ENCODE measurements at regions not wholly inside any gene's neighbourhood (a gene's known extent, or its start where the extent isn't known, plus 50 kb on each side); places are given as distances from the start of the nearest gene placed in this dataset.

- Histone ChIP-seq H3K79me2 (ENCODE audit: control insufficient read depth, insufficient read depth, low read length) (no peaks in the 10 kb centered on the region), H3K36me3 (ENCODE audit: control insufficient read depth, insufficient read depth, low read length) (no peaks in the 10 kb centered on the region), H3K4me1 (replicated peaks in 1 of 2; ENCODE audit: control insufficient read depth in 2 of 2, insufficient read depth in 2 of 2, low read length in 2 of 2) (peaks cover 0 to 7% of the 10 kb centered on the region in 2 experiments; a peak in 2 of 5 replicates), H3K4me3 (no peak overlapping the region), H3K9ac (ENCODE audit: insufficient read depth in 1 of 2, low read depth in 2 of 2, low read length in 2 of 2) (no peak overlapping the region), H3K27me3 (ENCODE audit: control insufficient read depth in 2 of 2, insufficient read depth in 2 of 2, low read length in 2 of 2) (no peaks in the 10 kb centered on the region), H3K9me1 (ENCODE audit: control insufficient read depth, insufficient read depth, low read length) (no peaks in the 10 kb centered on the region), H3K27ac (ENCODE audit: extremely low read depth, low read depth, low read length) (no peak overlapping the region), H2AFZ (ENCODE audit: low read depth, low read length) (no peak overlapping the region), H4K20me1 (replicated peaks; ENCODE audit: control insufficient read depth, insufficient read depth, low read length) (no peaks in the 10 kb centered on the region), H3K9me3 (replicated peaks; ENCODE audit: control insufficient read depth, insufficient read depth, low read depth, low read length) (no peaks in the 10 kb centered on the region), H3K4me2 (ENCODE audit: insufficient read depth, low read length) (no peak overlapping the region)
- TF ChIP-seq MAX (CRISPR knock-in tag; IDR thresholded peaks at IDR 0.05) = no peak
- TF ChIP-seq, protein P1, sequence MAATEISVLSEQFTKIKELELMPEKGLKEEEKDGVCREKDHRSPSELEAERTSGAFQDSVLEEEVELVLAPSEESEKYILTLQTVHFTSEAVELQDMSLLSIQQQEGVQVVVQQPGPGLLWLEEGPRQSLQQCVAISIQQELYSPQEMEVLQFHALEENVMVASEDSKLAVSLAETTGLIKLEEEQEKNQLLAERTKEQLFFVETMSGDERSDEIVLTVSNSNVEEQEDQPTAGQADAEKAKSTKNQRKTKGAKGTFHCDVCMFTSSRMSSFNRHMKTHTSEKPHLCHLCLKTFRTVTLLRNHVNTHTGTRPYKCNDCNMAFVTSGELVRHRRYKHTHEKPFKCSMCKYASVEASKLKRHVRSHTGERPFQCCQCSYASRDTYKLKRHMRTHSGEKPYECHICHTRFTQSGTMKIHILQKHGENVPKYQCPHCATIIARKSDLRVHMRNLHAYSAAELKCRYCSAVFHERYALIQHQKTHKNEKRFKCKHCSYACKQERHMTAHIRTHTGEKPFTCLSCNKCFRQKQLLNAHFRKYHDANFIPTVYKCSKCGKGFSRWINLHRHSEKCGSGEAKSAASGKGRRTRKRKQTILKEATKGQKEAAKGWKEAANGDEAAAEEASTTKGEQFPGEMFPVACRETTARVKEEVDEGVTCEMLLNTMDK (IDR thresholded peaks at IDR 0.05; ENCODE audit: borderline replicate concordance, insufficient read depth, low read depth, low read length, poor library complexity, severe bottlenecking) = no peak
- 0 out of 2 replicates have a peak, but pooled peaks have one; percentile 11 for TF ChIP-seq ETV1 (tag; conservative IDR thresholded peaks at IDR 0.05; ENCODE audit: low read depth)
- 0 out of 4 replicates have a peak, but pooled peaks of 1 of the 2 experiments have one; percentile 32 for TF ChIP-seq SRF (CRISPR knock-in tag; IDR thresholded peaks at IDR 0.05)
- TF ChIP-seq NR3C1 (CRISPR knock-in tag; IDR thresholded peaks at IDR 0.05) = no peak
- no peak for TF ChIP-seq MTA3 (IDR thresholded peaks at IDR 0.05; ENCODE audit: borderline replicate concordance)
- TF ChIP-seq ZNF589 (CRISPR knock-in tag; IDR thresholded peaks at IDR 0.05; ENCODE audit: low read depth) = 0 out of 2 replicates have a peak, but pooled peaks have one; percentile 29
- no peak for TF ChIP-seq CEBPG (CRISPR knock-in tag; IDR thresholded peaks at IDR 0.05)
- TF ChIP-seq CEBPG (tag; conservative IDR thresholded peaks at IDR 0.05 in 1 of 2, IDR thresholded peaks at IDR 0.05 in 1 of 2) = peak in 1 of 2 experiments; percentile 89; a peak in 2 of 4 replicates
- peak; percentile 48 for TF ChIP-seq MEIS2 (IDR thresholded peaks at IDR 0.05; ENCODE audit: partially characterized antibody)
- no peak for TF ChIP-seq NR2C2 (CRISPR knock-in tag; IDR thresholded peaks at IDR 0.05)
- 0 out of 2 replicates have a peak, but pooled peaks have one; percentile 23 for TF ChIP-seq NR2C2 (tag; IDR thresholded peaks at IDR 0.05)
- peak; percentile 26; the same call in 1 of the 2 replicates for TF ChIP-seq SMAD4 (CRISPR knock-in tag; conservative IDR thresholded peaks at IDR 0.05)
- FAIRE-seq (no peak), ATAC-seq (no peak), DNase-seq (ENCODE audit: extremely low read depth in 1 of 4, low spot score in 3 of 4) (no peak)
- in situ Hi-C loops (cut with MboI) = no loop called here
- ChIA-PET CTCF (ENCODE audit: low intra/inter-chr PET ratio) (no interaction called here), POLR2A (interaction anchor here (1.4 kb wide), 1 partner anchor 291 kb away, joined by 4 read pairs; no protein-coding TSS in a partner anchor)
- intact Hi-C loops (cut with micrococcal nuclease) = no loop called here
- no TSS peak for BruUV-seq (replicated peaks)
- WGBS (ENCODE audit: insufficient coverage, low coverage, missing lambda C conversion rate) = 73% methylated on average over 5 of the region's 6 CpGs
Measured at GRCh38 chr10:28971255-28971654, 293.9 kb downstream of the BAMBI start.
